HG03175 (cell line): ENCODE measurements at regions not wholly inside any gene's neighbourhood (a gene's known extent, or its start where the extent isn't known, plus 50 kb on each side); places are given as distances from the start of the nearest gene placed in this dataset.

Experiments used
- ATAC-seq: cut with Tn5 transposase; IDR thresholded peaks from one replicate; pipeline ENCODE4 v1.9.1; 2021; ENCODE audit warnings: mild to moderate bottlenecking, moderate library complexity; ENCODE audit not compliant: unreplicated experiment

DNA sequence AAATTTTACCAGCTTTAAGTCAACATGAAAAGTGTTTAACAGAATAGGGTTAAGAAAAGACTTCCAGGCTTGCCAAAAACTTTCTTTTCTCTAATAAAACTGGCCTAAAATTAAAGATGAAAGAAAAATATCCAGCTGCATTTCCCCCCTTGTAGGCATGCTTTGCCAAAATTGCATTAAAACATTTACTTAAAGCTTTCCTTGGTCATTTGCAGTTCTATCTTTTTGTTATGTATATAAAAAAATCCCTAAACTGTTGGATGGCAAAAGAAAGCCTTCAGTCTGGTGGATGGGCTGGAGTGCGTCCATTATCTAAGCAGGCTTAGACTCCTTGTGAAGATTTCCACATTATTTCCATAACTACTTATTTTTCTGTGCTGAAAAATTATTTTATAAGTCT, 105.4 kb upstream of the DSEL start:
- ATAC-seq, result no peak

- ATAC-seq, result no peak
Measured at GRCh38 chr18:67621049-67621713, 104.7 kb upstream of the DSEL start.

DNA sequence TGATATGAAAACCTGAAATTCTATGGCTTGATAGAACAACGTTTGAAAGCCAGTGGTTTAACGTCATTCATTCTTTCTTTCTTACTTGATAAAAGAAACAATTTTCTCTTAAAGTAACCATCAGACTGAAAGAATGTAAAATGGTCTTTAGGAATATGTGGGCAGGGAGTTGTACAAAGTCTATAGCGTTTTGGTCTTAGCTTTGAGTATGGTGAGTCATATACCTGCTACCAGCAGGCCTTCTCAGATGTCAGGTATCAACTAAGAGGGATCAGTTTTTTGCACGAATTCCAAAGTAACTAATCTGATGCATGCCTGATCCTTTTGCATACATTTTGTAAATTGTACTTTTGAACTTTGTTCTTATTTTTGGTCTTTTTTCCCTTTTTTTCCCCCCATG, 101.5 kb upstream of the DSEL start:
- no peak for ATAC-seq

DNA sequence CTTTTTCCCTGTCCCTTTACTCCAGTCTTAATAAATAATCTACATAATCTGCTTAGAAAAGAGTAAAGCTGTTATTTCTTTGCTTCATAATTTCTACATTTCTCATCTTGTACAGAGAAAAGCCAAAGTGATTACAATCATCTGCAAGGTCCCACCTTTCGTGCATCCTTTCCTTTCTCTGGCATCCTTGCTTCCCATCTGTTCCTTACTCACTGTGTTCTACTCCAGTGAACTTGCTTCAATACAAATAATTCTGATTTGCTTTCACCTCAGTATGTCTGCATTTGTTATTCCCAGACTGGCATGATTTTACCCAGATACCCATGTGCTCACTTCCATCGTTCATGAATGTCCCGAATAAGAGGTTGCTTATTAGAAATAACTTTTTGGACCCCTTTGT, 99.4 kb upstream of the DSEL start:
- ATAC-seq, result no peak

DNA sequence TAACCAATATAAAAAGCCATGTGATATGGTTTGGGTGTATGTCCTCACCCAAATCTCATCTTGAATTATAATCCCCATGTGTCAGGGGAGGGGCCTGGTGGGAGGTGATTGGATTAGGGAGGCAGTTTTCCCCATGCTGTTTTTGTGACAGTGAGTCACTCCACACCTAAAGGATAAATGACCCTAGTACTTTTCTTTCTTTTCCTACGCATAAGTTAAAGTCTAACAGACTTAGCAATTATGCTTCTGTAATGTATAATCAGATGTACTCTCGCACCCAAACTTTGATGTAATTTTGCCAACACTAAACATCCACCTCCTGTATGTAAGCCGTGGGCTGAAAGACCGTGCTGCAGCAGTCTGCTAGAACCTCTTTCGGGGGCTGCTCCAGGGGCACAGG, 97.2 kb upstream of the DSEL start:
- ATAC-seq, result no peak

GRCh38 chr18:67612281-67612680, 95.8 kb upstream of the DSEL start:
- no peak for ATAC-seq

- ATAC-seq, result no peak
Measured at GRCh38 chr18:67608615-67609273, 92.2 kb upstream of the DSEL start.

DNA sequence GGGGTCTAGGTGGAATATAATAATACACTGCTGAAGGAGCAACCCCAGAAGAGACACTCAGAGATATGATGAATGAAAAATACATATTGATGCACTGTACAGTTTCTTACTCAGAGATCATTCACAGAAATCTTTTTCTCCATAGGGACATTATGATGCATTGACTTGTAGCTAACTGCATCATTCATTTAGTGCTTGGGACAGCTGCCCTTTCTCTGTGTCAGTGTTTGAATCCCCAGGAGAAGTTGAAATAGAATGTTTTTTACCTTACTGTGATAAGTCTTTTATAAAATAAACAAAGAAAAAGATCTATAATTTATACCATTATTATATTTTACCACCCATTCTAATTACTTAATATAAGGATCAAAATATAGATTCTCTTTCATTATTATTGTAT, 91.7 kb upstream of the DSEL start:
- ATAC-seq, result no peak

- no peak for ATAC-seq
Measured at GRCh38 chr18:67600181-67601180, 84.0 kb upstream of the DSEL start.

DNA sequence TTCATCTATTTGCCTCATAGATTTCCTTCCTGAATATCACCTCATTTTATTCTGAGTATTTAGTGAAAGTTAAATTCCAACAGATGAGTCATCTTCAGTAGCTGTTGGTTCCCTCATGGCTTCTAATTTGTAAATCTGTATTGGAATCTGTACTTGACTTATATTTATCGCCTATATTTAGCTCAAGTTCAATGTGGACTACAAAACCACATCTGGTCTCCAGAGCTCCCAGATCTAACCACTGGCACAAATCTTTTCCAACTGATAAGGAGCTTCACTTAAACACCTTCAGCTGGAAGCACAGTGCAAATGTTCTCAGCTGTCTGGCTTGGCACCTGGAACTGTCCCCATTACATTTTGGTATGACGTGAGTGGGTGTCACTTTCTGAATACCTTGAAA, 82.8 kb upstream of the DSEL start:
- ATAC-seq, result no peak

- no peak for ATAC-seq
Measured at GRCh38 chr18:67597759-67598158, 81.2 kb upstream of the DSEL start.

DNA sequence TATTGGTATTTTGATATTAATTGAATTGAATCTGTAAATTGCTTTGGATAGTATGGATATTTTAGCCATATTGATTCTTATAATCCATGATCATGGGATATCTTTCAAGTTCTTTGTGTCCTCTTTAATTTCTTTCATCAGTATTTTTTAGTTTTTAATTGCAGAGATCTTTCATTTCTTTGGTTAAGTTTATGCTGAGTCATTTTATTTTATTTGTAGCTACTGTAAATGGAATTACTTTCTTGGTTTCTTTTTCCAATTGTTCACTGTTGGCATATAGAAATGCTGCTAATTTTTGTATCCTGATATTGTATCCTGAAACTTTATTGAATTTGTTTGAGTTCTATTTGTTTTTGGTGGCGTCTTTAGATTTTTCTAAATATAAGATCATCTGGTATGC, 79.5 kb upstream of the DSEL start:
- ATAC-seq, result no peak

GRCh38 chr18:67590571-67591141, 74.1 kb upstream of the DSEL start:
- ATAC-seq, result no peak

DNA sequence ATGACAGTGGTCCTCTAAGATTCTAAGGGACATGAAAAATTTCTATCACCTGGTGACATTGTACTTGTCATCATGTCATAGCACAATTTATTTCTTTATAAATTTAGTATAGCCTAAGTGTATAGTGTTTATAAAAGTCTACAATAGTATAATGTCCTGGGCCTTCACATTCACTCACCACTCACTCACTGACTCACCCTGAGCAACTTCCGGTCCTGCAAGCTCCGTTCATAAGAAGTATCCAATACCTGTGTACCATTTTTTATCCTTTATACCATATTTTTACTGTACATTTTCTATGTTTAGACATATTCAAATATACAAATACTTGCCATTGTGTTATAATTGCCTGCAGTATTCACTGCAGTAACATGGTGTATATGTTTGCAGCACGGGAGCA, 72.8 kb upstream of the DSEL start:
- ATAC-seq, result no peak

- ATAC-seq, result no peak
Measured at GRCh38 chr18:67586101-67586500, 69.6 kb upstream of the DSEL start.

- no peak for ATAC-seq
Measured at GRCh38 chr18:67583621-67584020, 67.1 kb upstream of the DSEL start.

DNA sequence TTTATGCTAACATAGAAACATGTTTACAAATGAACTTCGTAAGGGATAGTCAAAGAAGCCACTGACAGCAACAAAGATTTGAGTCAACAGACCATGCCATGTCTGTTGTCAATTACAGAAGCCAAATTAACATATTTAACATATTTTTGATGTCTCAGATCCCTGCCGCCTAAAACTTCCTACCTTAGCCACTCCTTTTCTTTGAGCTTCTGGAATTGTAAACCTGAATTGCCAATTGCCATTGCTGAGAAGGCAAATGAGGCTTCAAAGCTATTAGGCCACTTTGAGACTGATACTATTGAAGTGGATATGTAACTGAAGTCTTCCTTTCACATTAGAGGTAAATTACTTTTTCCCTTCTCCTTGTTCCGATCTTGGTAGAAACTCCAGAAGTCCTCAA, 66.0 kb upstream of the DSEL start:
- no peak for ATAC-seq

DNA sequence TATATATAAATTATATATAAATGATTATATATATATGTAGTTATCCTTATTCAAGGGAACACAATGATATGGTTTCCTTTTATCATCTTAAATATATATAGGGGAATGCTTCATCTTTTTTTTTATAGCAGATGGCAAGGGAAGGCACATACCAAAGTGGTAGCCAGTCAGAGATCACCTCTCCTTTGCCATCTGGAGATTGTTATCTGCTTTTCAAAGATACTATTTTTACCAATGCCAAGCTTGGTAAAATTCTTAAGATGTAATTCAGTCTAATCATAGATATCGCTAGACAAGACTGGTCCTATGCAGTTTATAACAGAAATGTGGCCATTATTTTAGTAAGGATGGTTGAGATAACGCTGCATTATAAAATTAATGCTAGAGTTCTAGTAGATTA, 64.7 kb upstream of the DSEL start:
- ATAC-seq, result no peak

- no peak for ATAC-seq
Measured at GRCh38 chr18:67577386-67577785, 60.9 kb upstream of the DSEL start.

- ATAC-seq, result no peak
Measured at GRCh38 chr18:67574749-67575148, 58.2 kb upstream of the DSEL start.

DNA sequence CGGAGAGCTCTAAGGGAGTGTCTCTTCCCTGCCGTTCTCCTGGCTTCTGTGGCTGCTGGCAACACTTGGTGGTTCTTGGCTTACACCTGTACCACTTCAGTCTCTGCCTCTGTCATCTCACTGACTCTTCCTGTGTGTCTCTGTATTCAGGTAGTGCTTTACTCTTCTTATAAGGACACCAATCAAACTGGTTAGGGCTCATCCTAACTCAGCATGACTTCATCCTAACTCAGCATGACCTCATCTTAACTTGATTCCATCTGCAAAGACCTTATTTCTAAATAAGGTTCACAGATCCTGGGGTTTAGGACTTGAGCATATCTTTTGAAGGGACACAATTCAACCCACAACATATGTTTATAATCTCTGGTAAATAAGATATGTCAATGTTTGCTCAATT, 51.6 kb upstream of the DSEL start:
- ATAC-seq, result no peak
